SU-DHL-6 (cell line): ENCODE measurements at regions not wholly inside any gene's neighbourhood (a gene's known extent, or its start where the extent isn't known, plus 50 kb on each side); places are given as distances from the start of the nearest gene placed in this dataset.

Experiments used
- H2AFZ ChIP-seq: fragments of 200-600 bp; sonication (generic); 2 replicates; pipeline ENCODE4 v1.6.1; 2014; ENCODE audit warnings: low read depth, mild to moderate bottlenecking, moderate library complexity, mixed read lengths, antibody characterized with exemption, low read length; ENCODE audit not compliant: severe bottlenecking
- H3F3A ChIP-seq: fragments of 200-600 bp; shearing (Covaris generic); 2 replicates; pipeline ENCODE4 v1.6.0; 2016; ENCODE audit warnings: antibody characterized with exemption, mild to moderate bottlenecking; ENCODE audit not compliant: insufficient read depth
- H3K27ac ChIP-seq: fragments of 200-600 bp; sonication (generic); 2 replicates; pipeline ENCODE4 v1.5.1; 2016; ENCODE audit warnings: low read depth, mild to moderate bottlenecking, low read length, moderate library complexity, mixed read lengths
- H3K27me3 ChIP-seq: fragments of 200-600 bp; sonication (generic), shearing (Covaris generic); 2 replicates; pipeline ENCODE4 v1.6.0; 2014; ENCODE audit warnings: mild to moderate bottlenecking, low read length
- H3K36me3 ChIP-seq: fragments of 200-600 bp; sonication (generic); 2 replicates; pipeline ENCODE4 v1.6.1; 2014; ENCODE audit warnings: mild to moderate bottlenecking, low read length, mixed read lengths
- H3K4me2 ChIP-seq: fragments of 300-600, 200-600 bp; shearing (Covaris generic), sonication (generic); 2 replicates; pipeline ENCODE4 v1.6.0; 2014; ENCODE audit warnings: low read length, low read depth, mild to moderate bottlenecking; ENCODE audit not compliant: poor library complexity, severe bottlenecking
- H3K4me3 ChIP-seq: fragments of 200-600 bp; sonication (generic); 2 replicates; pipeline ENCODE4 v1.5.1; 2014; ENCODE audit warnings: antibody characterized with exemption, low read length, mild to moderate bottlenecking, mixed read lengths; ENCODE audit not compliant: insufficient read depth, poor library complexity, severe bottlenecking
- H3K79me2 ChIP-seq: fragments of 200-600 bp; sonication (generic); 2 replicates; pipeline ENCODE4 v1.6.1; 2014; ENCODE audit warnings: mild to moderate bottlenecking, low read length, moderate library complexity; ENCODE audit not compliant: insufficient read depth
- H3K9ac ChIP-seq: fragments of 200-600 bp; sonication (generic); 2 replicates; pipeline ENCODE4 v1.7.0; 2014; ENCODE audit warnings: mild to moderate bottlenecking, low read length
- H3K9me2 ChIP-seq: fragments of 200-600 bp; sonication (generic); replicated peaks from 2 replicates; pipeline ENCODE4 v1.6.1; 2014; ENCODE audit warnings: low read length; ENCODE audit not compliant: insufficient read depth
- H3K9me3 ChIP-seq: fragments of 200-600 bp; sonication (generic); 2 replicates; pipeline ENCODE4 v1.6.1; 2014; ENCODE audit warnings: low read length, mixed read lengths; ENCODE audit not compliant: insufficient read depth
- H4K20me1 ChIP-seq: fragments of 200-600 bp; sonication (generic); 2 replicates; pipeline ENCODE4 v1.6.1; 2014; ENCODE audit warnings: low read depth, mild to moderate bottlenecking, antibody characterized with exemption, low read length, moderate library complexity, mixed read lengths
- CTCF ChIP-seq: fragments of 200-600 bp; sonication (generic); IDR thresholded peaks from one replicate; pipeline ENCODE4 v1.5.1; 2017; ENCODE audit warnings: antibody characterized with exemption, mild to moderate bottlenecking, low read length, moderate library complexity; ENCODE audit not compliant: insufficient read depth, poor library complexity, severe bottlenecking
- EZH2phosphoT487 ChIP-seq: fragments of 200-600 bp; sonication (generic), shearing (Covaris generic); conservative IDR thresholded peaks from 2 replicates; pipeline ENCODE4 v1.6.1; 2018; ENCODE audit warnings: mild to moderate bottlenecking, antibody characterized with exemption, low read length, moderate library complexity, mixed read lengths

GRCh38 chr2:63665846-63666475 is 77.2 kb downstream of the MDH1 start:
- no peaks in the 10 kb centered on the region for H4K20me1 ChIP-seq
- H2AFZ ChIP-seq: no peak overlapping the region
- no peaks in the 10 kb centered on the region for H3K36me3 ChIP-seq
- H3K27ac ChIP-seq: no peak overlapping the region
- no peak overlapping the region for H3K4me3 ChIP-seq
- no peaks in the 10 kb centered on the region for H3K9me3 ChIP-seq
- no peak overlapping the region for H3K4me2 ChIP-seq
- H3K27me3 ChIP-seq: no peaks in the 10 kb centered on the region
- no peaks in the 10 kb centered on the region for H3K9me2 ChIP-seq
- H3F3A ChIP-seq: no peaks in the 10 kb centered on the region
- TF ChIP-seq EZH2phosphoT487 (no peak), CTCF (no peak)
- no peak overlapping the region for H3K9ac ChIP-seq
- no peaks in the 10 kb centered on the region for H3K79me2 ChIP-seq

DNA sequence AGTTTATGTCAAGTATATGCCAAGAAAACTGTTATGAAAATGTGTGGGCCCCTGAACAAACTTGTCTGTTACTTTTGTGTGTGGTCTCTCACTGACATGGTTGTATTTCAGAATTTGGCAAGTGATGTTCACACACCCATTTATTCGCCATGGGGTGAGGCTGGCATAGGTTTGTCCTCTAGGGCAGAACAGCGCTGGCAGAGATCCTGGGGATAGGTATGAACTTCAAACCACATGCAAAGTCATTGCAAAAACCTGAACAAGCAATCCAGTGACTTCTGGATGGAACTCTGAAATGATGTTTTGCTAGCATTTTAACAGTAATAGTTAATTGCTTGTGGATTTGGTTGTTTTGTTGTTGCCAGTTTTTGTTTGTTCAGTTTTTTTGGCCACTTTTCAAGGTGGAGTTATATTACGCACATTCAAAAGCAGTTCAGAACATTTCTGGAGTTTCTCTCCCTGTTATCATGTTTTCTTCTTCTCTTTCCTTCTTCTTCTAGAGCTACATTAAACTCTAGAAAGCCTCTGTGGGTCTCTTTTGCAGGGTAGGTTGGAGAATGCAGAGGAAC is 78.5 kb downstream of the MDH1 start:
- Histone ChIP-seq H3K79me2 (no peaks in the 10 kb centered on the region), H3K9ac (no peak overlapping the region), H3K4me3 (no peak overlapping the region), H3K36me3 (no peaks in the 10 kb centered on the region), H3F3A (no peaks in the 10 kb centered on the region), H3K4me2 (no peak overlapping the region), H3K9me2 (no peaks in the 10 kb centered on the region), H2AFZ (no peak overlapping the region), H3K27ac (no peak overlapping the region), H3K27me3 (no peaks in the 10 kb centered on the region), H3K9me3 (no peaks in the 10 kb centered on the region), H4K20me1 (no peaks in the 10 kb centered on the region)
- TF ChIP-seq CTCF: no peak
- no peak for TF ChIP-seq EZH2phosphoT487

DNA sequence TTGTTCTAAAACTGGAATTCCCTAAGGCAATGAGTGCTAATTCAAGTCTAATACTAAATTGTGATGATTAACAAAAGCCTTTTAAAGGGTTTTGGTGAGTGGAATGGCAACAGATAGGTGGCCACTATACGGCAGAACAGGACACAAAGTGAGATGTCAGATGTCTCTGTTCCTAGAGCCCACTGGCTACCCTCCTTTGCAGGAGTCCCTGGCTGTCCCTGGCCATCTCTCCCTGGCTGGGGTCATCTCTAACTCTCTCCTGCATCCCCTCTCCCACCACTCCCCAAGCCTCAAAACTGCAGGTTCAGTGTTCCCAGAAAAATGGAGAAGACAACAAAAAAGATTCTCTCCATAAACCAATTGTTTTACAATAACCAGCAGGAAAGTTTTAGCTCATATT is 79.2 kb downstream of the MDH1 start:
- Histone ChIP-seq H2AFZ (no peak overlapping the region), H3K4me2 (no peak overlapping the region), H3K4me3 (no peak overlapping the region), H3K9ac (no peak overlapping the region), H3K36me3 (no peaks in the 10 kb centered on the region), H3K9me3 (no peaks in the 10 kb centered on the region), H3K27ac (no peak overlapping the region), H3K27me3 (no peaks in the 10 kb centered on the region), H3F3A (no peaks in the 10 kb centered on the region), H3K9me2 (no peaks in the 10 kb centered on the region), H3K79me2 (no peaks in the 10 kb centered on the region), H4K20me1 (no peaks in the 10 kb centered on the region)
- TF ChIP-seq CTCF (no peak), EZH2phosphoT487 (no peak)
